Gastroesophageal sphincter (tissue), 4 donors: ENCODE measurements at regions not wholly inside any gene's neighbourhood (a gene's known extent, or its start where the extent isn't known, plus 50 kb on each side); places are given as distances from the start of the nearest gene placed in this dataset.

Source experiments
- ATAC-seq: fragments of 150-250 bp; one replicate; pipeline ENCODE4 v1.9.1; 2016; ENCODE audit warnings: mild to moderate bottlenecking, moderate library complexity
- H3K27ac ChIP-seq, 4 donors: fragments of 200-600 bp; sonication (generic) in 3 of 4; 1 replicate in 3 of 4; 2 replicates in 1 of 4; pipeline ENCODE4 v1.5.1; 2016 to 2019
- H3K27me3 ChIP-seq: fragments of 200-600 bp; sonication (generic); one replicate; pipeline ENCODE4 v1.5.1; 2019
- H3K36me3 ChIP-seq, 2 donors: fragments of 200-600 bp; sonication (generic); one replicate each; pipeline ENCODE4 v1.5.1; 2019; ENCODE audit warnings: control low read depth in 1 of 2
- H3K4me1 ChIP-seq, 3 donors: fragments of 200-600 bp; sonication (generic); 1 replicate in 2 of 3; 2 replicates in 1 of 3; pipeline ENCODE4 v1.5.1; 2016 to 2019; ENCODE audit warnings: control low read depth in 2 of 3
- H3K4me3 ChIP-seq, 2 donors: fragments of 200-600 bp; sonication (generic); one replicate each; pipeline ENCODE4 v1.5.1; 2019; ENCODE audit warnings: mild to moderate bottlenecking in 1 of 2, moderate library complexity in 1 of 2
- H3K9me3 ChIP-seq, 3 donors: fragments of 200-600 bp; sonication (generic); one replicate each; pipeline ENCODE4 v1.5.1; 2017 to 2019; ENCODE audit warnings: control low read depth in 2 of 3
- EP300 ChIP-seq: sonication (generic); formaldehyde crosslinking; IDR thresholded peaks from one replicate; pipeline ENCODE4 v1.6.1; 2017; ENCODE audit warnings: antibody characterized with exemption, mild to moderate bottlenecking
- POLR2A ChIP-seq, 2 donors: fragments of 450-650 bp; IDR thresholded peaks; one replicate each; pipeline ENCODE4 v1.6.1; 2017; ENCODE audit warnings: antibody characterized with exemption in 2 of 2, mild to moderate bottlenecking in 2 of 2, moderate library complexity in 1 of 2
- POLR2AphosphoS5 ChIP-seq: sonication (generic); formaldehyde crosslinking; IDR thresholded peaks from one replicate; pipeline ENCODE4 v1.6.1; 2017; ENCODE audit warnings: antibody characterized with exemption
- WGBS, 2 donors: methylation state at CpG; one replicate each; pipeline ENCODE4 v1.1.5; 2018; ENCODE audit warnings: low coverage in 1 of 2; 5-methylcytosine and 5-hydroxymethylcytosine counted together
- TF ChIP-seq, protein P1 (sequence below), 4 experiments: fragments of 200-600 bp in 2 of 4; fragments of 450-650 bp in 2 of 4; sonication (generic) in 1 of 4; IDR thresholded peaks; one replicate each; pipeline ENCODE4 v1.5.1; 2017 to 2019; ENCODE audit warnings: antibody characterized with exemption in 4 of 4, mild to moderate bottlenecking in 2 of 4, moderate library complexity in 2 of 4

DNA sequence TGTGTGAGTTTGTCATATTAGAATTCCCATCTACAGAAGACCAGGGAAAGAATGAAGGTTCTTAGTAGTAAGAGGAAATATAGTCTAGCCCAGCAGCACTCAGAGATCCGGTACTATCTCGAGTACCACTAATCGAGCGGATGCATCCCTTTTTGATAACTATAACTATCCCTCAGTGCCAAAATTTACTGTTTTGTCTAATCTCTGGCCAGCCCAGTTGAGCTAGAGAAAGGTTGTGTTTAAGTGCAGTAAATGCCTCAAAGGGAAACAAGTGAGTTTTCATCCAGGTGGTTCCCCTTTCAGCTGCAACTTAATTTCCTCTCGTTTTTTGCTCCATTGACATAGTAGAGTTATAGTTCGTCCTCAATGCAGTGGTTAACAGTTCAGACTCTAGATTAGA lies 146.7 kb downstream of the GPBP1 start:
- WGBS, 2 donors, result 72 to 80% methylated on average over 4 to 6 of the region's 6 CpGs

DNA sequence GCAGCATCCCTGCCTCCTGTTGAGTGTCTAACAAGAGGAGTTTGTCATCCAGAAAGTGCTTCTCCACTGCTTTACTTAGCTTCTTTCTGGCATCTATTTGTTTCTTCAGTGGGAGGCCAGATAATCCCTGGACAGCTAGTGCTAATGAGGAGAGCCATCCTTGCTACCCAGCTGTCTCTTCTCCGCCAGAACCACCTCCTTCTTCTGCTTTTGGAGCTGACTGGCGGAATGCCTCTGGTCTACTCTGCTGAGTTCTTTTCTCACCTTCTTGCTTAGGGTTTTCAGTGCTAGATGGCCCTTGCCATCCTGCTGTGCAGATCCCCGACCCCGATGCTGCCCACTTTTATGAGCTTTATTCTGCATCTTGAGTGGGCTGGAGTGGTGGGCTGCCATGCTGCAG lies 145.8 kb downstream of the GPBP1 start:
- Histone ChIP-seq H3K27ac (no peak overlapping the region), H3K4me3 (no peak overlapping the region), H3K27me3 (no peaks in the 10 kb centered on the region), H3K9me3 (no peaks in the 10 kb centered on the region), H3K4me1 (peaks cover 0 to 12% (median 0%) of the 10 kb centered on the region in 3 donors), H3K36me3 (no peaks in the 10 kb centered on the region)
- TF ChIP-seq POLR2AphosphoS5, result no peak
- TF ChIP-seq, protein P1, sequence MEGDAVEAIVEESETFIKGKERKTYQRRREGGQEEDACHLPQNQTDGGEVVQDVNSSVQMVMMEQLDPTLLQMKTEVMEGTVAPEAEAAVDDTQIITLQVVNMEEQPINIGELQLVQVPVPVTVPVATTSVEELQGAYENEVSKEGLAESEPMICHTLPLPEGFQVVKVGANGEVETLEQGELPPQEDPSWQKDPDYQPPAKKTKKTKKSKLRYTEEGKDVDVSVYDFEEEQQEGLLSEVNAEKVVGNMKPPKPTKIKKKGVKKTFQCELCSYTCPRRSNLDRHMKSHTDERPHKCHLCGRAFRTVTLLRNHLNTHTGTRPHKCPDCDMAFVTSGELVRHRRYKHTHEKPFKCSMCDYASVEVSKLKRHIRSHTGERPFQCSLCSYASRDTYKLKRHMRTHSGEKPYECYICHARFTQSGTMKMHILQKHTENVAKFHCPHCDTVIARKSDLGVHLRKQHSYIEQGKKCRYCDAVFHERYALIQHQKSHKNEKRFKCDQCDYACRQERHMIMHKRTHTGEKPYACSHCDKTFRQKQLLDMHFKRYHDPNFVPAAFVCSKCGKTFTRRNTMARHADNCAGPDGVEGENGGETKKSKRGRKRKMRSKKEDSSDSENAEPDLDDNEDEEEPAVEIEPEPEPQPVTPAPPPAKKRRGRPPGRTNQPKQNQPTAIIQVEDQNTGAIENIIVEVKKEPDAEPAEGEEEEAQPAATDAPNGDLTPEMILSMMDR (IDR thresholded peaks at IDR 0.05), result no peak
- no peak for TF ChIP-seq POLR2A (IDR thresholded peaks at IDR 0.05)
- no peak for TF ChIP-seq EP300
- no peak for ATAC-seq
- 100% methylated on average over 4 of the region's 4 CpGs; no CpG with 5 or more reads in 1 of the 2 donors for WGBS, 2 donors

More for the DNA sequence above, 146.7 kb downstream of the GPBP1 start:
- H3K27me3 ChIP-seq, result no peaks in the 10 kb centered on the region
- H3K4me3 ChIP-seq, result no peak overlapping the region
- H3K27ac ChIP-seq, result no peak overlapping the region
- no peaks in the 10 kb centered on the region for H3K9me3 ChIP-seq
- TF ChIP-seq EP300 (no peak), POLR2AphosphoS5 (no peak), POLR2A (IDR thresholded peaks at IDR 0.05) (no peak)
- TF ChIP-seq, protein P1 (IDR thresholded peaks at IDR 0.05), result no peak
- no peaks in the 10 kb centered on the region for H3K36me3 ChIP-seq
- no peak for ATAC-seq
- H3K4me1 ChIP-seq, result peaks cover 0 to 12% (median 0%) of the 10 kb centered on the region in 3 donors

DNA sequence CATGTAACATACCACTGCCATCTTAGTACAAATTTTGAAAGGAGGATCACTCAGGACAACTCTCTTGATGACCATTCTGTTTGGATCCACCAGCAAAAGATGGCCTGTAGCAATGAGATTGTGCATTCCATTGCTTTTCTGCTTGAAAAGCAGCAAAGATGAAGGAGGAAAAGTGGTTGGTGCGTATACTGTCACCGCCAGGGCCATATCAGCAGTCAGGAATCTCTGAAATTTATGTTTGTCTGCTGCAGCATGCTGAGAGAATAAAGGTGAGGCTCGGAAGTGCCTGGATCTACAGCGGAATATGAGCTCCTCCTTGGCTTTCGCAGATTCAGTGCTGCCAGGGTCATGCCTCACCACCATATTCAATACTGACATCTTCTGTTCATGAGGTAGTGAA lies 144.4 kb downstream of the GPBP1 start:
- no peak overlapping the region for H3K4me3 ChIP-seq
- no peak overlapping the region for H3K27ac ChIP-seq
- H3K36me3 ChIP-seq, result no peaks in the 10 kb centered on the region
- TF ChIP-seq, protein P1 (IDR thresholded peaks at IDR 0.05), result no peak
- TF ChIP-seq POLR2AphosphoS5, result no peak
- no peak for TF ChIP-seq EP300
- no peak for TF ChIP-seq POLR2A (IDR thresholded peaks at IDR 0.05)
- H3K9me3 ChIP-seq, result no peaks in the 10 kb centered on the region
- ATAC-seq, result no peak
- WGBS, 2 donors, result 96 to 100% methylated on average over 3 to 5 of the region's 5 CpGs
- peaks cover 0 to 12% (median 0%) of the 10 kb centered on the region in 3 donors for H3K4me1 ChIP-seq
- no peaks in the 10 kb centered on the region for H3K27me3 ChIP-seq

DNA sequence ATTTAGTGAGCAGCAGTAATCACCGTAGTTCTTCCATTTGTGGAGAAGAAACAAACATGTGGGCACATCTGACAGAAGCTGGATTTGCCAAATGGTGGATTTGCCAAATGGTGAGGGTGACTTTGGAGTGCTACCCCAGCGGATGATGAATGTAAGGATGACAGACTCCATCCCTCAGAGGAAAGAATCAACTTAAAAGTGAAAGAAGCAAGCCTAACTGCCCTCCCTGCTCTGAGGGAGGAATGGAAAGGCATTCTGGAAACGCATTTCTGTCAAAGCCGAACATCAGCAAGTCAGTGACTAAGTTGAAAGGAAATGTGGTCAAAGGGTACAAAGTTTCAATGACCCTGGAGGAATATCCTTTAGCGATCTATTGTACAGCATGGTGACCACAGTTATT lies 143.5 kb downstream of the GPBP1 start:
- Histone ChIP-seq H3K4me3 (no peak overlapping the region), H3K27ac (peak overlapping the region in 2 of 4 donors; percentile 46 to 58), H3K9me3 (no peaks in the 10 kb centered on the region), H3K27me3 (no peaks in the 10 kb centered on the region), H3K4me1 (peaks cover 0 to 12% (median 0%) of the 10 kb centered on the region in 3 donors), H3K36me3 (no peaks in the 10 kb centered on the region)
- TF ChIP-seq, protein P1 (IDR thresholded peaks at IDR 0.05), result no peak
- no peak for TF ChIP-seq POLR2A (IDR thresholded peaks at IDR 0.05)
- peak; percentile 68 for TF ChIP-seq POLR2AphosphoS5
- no peak for ATAC-seq
- 24 to 30% methylated on average over 4 to 5 of the region's 5 CpGs for WGBS, 2 donors

DNA sequence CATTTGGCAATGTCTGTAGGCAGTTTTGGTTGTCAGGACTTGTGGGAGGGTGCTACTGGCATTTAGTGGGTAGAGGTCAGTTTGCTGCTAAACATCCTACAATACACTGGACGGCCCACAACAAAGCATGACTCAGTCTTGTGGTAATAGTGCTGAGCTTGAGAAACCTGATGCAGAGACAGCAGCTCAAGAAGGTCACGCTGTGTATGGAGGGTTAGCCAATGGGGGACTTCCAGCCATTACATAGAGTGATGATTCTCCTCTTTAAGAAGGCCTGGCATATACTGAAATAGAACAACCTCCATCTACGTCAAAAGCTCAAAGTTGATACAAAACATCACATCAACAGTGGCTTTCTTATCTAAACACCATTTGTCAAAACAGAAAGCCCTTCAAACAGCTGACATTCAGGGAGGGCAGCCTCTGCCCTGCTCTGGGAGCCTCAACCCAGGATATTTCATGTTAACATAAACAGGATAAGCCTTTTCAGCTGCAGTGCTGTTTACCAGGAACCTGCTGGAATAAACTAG lies 143.0 kb downstream of the GPBP1 start:
- TF ChIP-seq POLR2A (IDR thresholded peaks at IDR 0.05) (no peak), EP300 (no peak), POLR2AphosphoS5 (peak; percentile 90)
- TF ChIP-seq, protein P1 (IDR thresholded peaks at IDR 0.05), result no peak
- Histone ChIP-seq H3K36me3 (no peaks in the 10 kb centered on the region), H3K27ac (peak overlapping the region in 2 of 4 donors; percentile 46 to 58), H3K9me3 (no peaks in the 10 kb centered on the region), H3K4me3 (no peak overlapping the region), H3K4me1 (peaks cover 0 to 12% (median 0%) of the 10 kb centered on the region in 3 donors), H3K27me3 (no peaks in the 10 kb centered on the region)
- 12% methylated on average over 2 of the region's 3 CpGs; no CpG with 5 or more reads in 1 of the 2 donors for WGBS, 2 donors
- no peak for ATAC-seq
